ENCODE measurements at regions not wholly inside any gene's neighbourhood (a gene's known extent, or its start where the extent isn't known, plus 50 kb on each side); places are given as distances from the start of the nearest gene placed in this dataset.

GRCh38 chr12:127528551-127528950, 738.4 kb upstream of the TMEM132C start:
- no peak for DNase-seq (ENCODE audit: low spot score)

GRCh38 chr12:127531542-127531941, 735.4 kb upstream of the TMEM132C start:
- no peak for DNase-seq (ENCODE audit: low spot score)

- no peak for DNase-seq (ENCODE audit: low spot score)
Measured at GRCh38 chr12:127533353-127533752, 733.6 kb upstream of the TMEM132C start.

- no peak for DNase-seq (ENCODE audit: low spot score)
Measured at GRCh38 chr12:127536833-127537428, 730.0 kb upstream of the TMEM132C start.

- no peak for DNase-seq (ENCODE audit: low spot score)
Measured at GRCh38 chr12:127538316-127538715, 728.7 kb upstream of the TMEM132C start.

- no peak for DNase-seq (ENCODE audit: low spot score)
Measured at GRCh38 chr12:127539226-127539858, 727.6 kb upstream of the TMEM132C start.

GRCh38 chr12:127542391-127542790, 724.6 kb upstream of the TMEM132C start:
- no peak for DNase-seq (ENCODE audit: low spot score)

GRCh38 chr12:127542931-127543330, 724.0 kb upstream of the TMEM132C start:
- DNase-seq (ENCODE audit: low spot score): no peak

GRCh38 chr12:127546721-127547505, 720.1 kb upstream of the TMEM132C start:
- no peak for DNase-seq (ENCODE audit: low spot score)

- DNase-seq (ENCODE audit: low spot score): no peak
Measured at GRCh38 chr12:127548123-127548553, 718.8 kb upstream of the TMEM132C start.

GRCh38 chr12:127550271-127550670, 716.7 kb upstream of the TMEM132C start:
- no peak for DNase-seq (ENCODE audit: low spot score)

- DNase-seq (ENCODE audit: low spot score): no peak
Measured at GRCh38 chr12:127552838-127553237, 714.1 kb upstream of the TMEM132C start.

GRCh38 chr12:127555071-127555470, 711.9 kb upstream of the TMEM132C start:
- DNase-seq (ENCODE audit: low spot score): no peak

- DNase-seq (ENCODE audit: low spot score): no peak
Measured at GRCh38 chr12:127556231-127556886, 710.6 kb upstream of the TMEM132C start.

- no peak for DNase-seq (ENCODE audit: low spot score)
Measured at GRCh38 chr12:127558361-127558760, 708.6 kb upstream of the TMEM132C start.

GRCh38 chr12:127559349-127560040, 707.5 kb upstream of the TMEM132C start:
- DNase-seq (ENCODE audit: low spot score): peak; percentile 5

- DNase-seq (ENCODE audit: low spot score): no peak
Measured at GRCh38 chr12:127560041-127560478, 706.9 kb upstream of the TMEM132C start.

- no peak for DNase-seq (ENCODE audit: low spot score)
Measured at GRCh38 chr12:127562816-127563215, 704.2 kb upstream of the TMEM132C start.

- DNase-seq (ENCODE audit: low spot score): no peak
Measured at GRCh38 chr12:127565241-127565640, 701.7 kb upstream of the TMEM132C start.

- DNase-seq (ENCODE audit: low spot score): no peak
Measured at GRCh38 chr12:127567531-127567930, 699.4 kb upstream of the TMEM132C start.

- no peak for DNase-seq (ENCODE audit: low spot score)
Measured at GRCh38 chr12:127570387-127570786, 696.6 kb upstream of the TMEM132C start.

- DNase-seq (ENCODE audit: low spot score): no peak
Measured at GRCh38 chr12:127570793-127571360, 696.1 kb upstream of the TMEM132C start.
